ENCODE measurements at regions not wholly inside any gene's neighbourhood (a gene's known extent, or its start where the extent isn't known, plus 50 kb on each side); places are given as distances from the start of the nearest gene placed in this dataset.
"Not testable (repeated sequence)": the region's sequence is repeated elsewhere in the genome, so short reads cannot be mapped to it uniquely, and the experiment has no call there.

GRCh38 chr2:2580841-2581240 is 249.8 kb upstream of the MYT1L start:
- TF ChIP-seq EZH2 (IDR thresholded peaks at IDR 0.05; ENCODE audit: borderline replicate concordance, low read length), result not testable (repeated sequence)
- TF ChIP-seq, protein P1, sequence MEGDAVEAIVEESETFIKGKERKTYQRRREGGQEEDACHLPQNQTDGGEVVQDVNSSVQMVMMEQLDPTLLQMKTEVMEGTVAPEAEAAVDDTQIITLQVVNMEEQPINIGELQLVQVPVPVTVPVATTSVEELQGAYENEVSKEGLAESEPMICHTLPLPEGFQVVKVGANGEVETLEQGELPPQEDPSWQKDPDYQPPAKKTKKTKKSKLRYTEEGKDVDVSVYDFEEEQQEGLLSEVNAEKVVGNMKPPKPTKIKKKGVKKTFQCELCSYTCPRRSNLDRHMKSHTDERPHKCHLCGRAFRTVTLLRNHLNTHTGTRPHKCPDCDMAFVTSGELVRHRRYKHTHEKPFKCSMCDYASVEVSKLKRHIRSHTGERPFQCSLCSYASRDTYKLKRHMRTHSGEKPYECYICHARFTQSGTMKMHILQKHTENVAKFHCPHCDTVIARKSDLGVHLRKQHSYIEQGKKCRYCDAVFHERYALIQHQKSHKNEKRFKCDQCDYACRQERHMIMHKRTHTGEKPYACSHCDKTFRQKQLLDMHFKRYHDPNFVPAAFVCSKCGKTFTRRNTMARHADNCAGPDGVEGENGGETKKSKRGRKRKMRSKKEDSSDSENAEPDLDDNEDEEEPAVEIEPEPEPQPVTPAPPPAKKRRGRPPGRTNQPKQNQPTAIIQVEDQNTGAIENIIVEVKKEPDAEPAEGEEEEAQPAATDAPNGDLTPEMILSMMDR (conservative IDR thresholded peaks at IDR 0.05 in 1 of 2, IDR thresholded peaks at IDR 0.05 in 1 of 2; ENCODE audit: extremely low read depth in 1 of 2, insufficient read depth in 1 of 2, low read depth in 1 of 2, low read length in 2 of 2), result not testable (repeated sequence)

All from mammary epithelial cell (primary cell).